IMR-90 (cell line): ENCODE measurements at regions not wholly inside any gene's neighbourhood (a gene's known extent, or its start where the extent isn't known, plus 50 kb on each side); places are given as distances from the start of the nearest gene placed in this dataset.

ENCODE experiments used
- ATAC-seq: fragments of 200-7000 bp; cut with Tn5 transposase; 2 replicates; pipeline ENCODE4 v1.9.1; 2020; ENCODE audit warnings: low read depth, mild to moderate bottlenecking, moderate library complexity
- BruUV-seq: library from RNA; stranded (reverse); fragments of 400-500 nt; replicated peaks from 2 replicates; lab custom pipeline; 2021; lab: Mats Ljungman, UMichigan
- CTCF ChIA-PET: fragments of 300-600 bp; formaldehyde crosslinking; extraction: SDS; loops from one replicate; lab custom pipeline; 2021; ENCODE audit warnings: antibody characterized with exemption; lab: Yijun Ruan, JAX
- POLR2A ChIA-PET: fragments of 300-600 bp; sonication (Branson Sonifier 250); formaldehyde crosslinking; loops from one replicate; lab custom pipeline; 2022; ENCODE audit warnings: antibody characterized with exemption; ENCODE audit not compliant: unreplicated experiment; lab: Charles Lee
- DNase-seq: peaks from one replicate; pipeline ENCODE4 v3.0.0; 2013
- H2AFZ ChIP-seq: replicated peaks from 2 replicates; pipeline ENCODE3; 2013; ENCODE audit warnings: low read length, mild to moderate bottlenecking; ENCODE audit not compliant: poor library complexity
- H2AK5ac ChIP-seq: 2 replicates; pipeline ENCODE4 v1.6.1; 2013; ENCODE audit warnings: low read depth, low read length, inconsistent platforms
- H2AK9ac ChIP-seq: replicated peaks from 2 replicates; pipeline ENCODE3; 2013; ENCODE audit warnings: mild to moderate bottlenecking, low read depth, low read length, moderate library complexity; ENCODE audit not compliant: poor library complexity
- H2BK120ac ChIP-seq: 2 replicates; pipeline ENCODE4 v1.6.1; 2013; ENCODE audit warnings: low read depth, low read length, inconsistent platforms
- H2BK15ac ChIP-seq: 3 replicates; pipeline ENCODE4 v1.6.1; 2013; ENCODE audit warnings: low read depth, low read length, inconsistent platforms
- H2BK20ac ChIP-seq: 2 replicates; pipeline ENCODE4 v1.6.1; 2013; ENCODE audit warnings: low read depth, mild to moderate bottlenecking, inconsistent platforms, low read length, moderate library complexity
- H2BK5ac ChIP-seq: 2 replicates; pipeline ENCODE4 v1.6.1; 2013; ENCODE audit warnings: mild to moderate bottlenecking, low read depth, low read length, inconsistent platforms; ENCODE audit not compliant: poor library complexity, severe bottlenecking
- H3K14ac ChIP-seq: replicated peaks from 2 replicates; pipeline ENCODE4 v1.6.1; 2013; ENCODE audit warnings: low read depth, low read length, inconsistent platforms
- H3K18ac ChIP-seq: 2 replicates; pipeline ENCODE4 v1.6.1; 2013; ENCODE audit warnings: low read depth, low read length, control low read depth
- H3K23ac ChIP-seq: 2 replicates; pipeline ENCODE4 v1.6.1; 2013; ENCODE audit warnings: low read depth, low read length, inconsistent platforms
- H3K27ac ChIP-seq: 2 replicates; pipeline ENCODE4 v1.5.1; 2013; ENCODE audit warnings: mild to moderate bottlenecking, control low read depth, low read length; ENCODE audit not compliant: insufficient read depth
- H3K27me3 ChIP-seq: 2 replicates; pipeline ENCODE4 v1.6.1; 2013; ENCODE audit warnings: low read length; ENCODE audit not compliant: control insufficient read depth, insufficient read depth
- H3K36me3 ChIP-seq: 2 replicates; pipeline ENCODE4 v1.6.1; 2013; ENCODE audit warnings: low read length, mixed read lengths; ENCODE audit not compliant: control insufficient read depth, insufficient read depth
- H3K4ac ChIP-seq: 2 replicates; pipeline ENCODE4 v1.6.1; 2013; ENCODE audit warnings: low read depth, low read length, inconsistent platforms
- H3K4me1 ChIP-seq: 2 replicates; pipeline ENCODE4 v1.6.1; 2013; ENCODE audit warnings: low read length, mixed read lengths; ENCODE audit not compliant: control insufficient read depth, insufficient read depth
- H3K4me2 ChIP-seq: 2 replicates; pipeline ENCODE4 v1.6.1; 2013; ENCODE audit warnings: low read depth, mild to moderate bottlenecking, control low read depth, low read length, moderate library complexity
- H3K4me3 ChIP-seq: 2 replicates; pipeline ENCODE4 v1.5.1; 2013; ENCODE audit warnings: low read depth, mild to moderate bottlenecking, control low read depth, low read length, moderate library complexity; ENCODE audit not compliant: insufficient read depth
- H3K56ac ChIP-seq: 2 replicates; pipeline ENCODE4 v1.6.1; 2013; ENCODE audit warnings: low read length, inconsistent platforms; ENCODE audit not compliant: insufficient read depth; ENCODE audit errors: extremely low read depth
- H3K79me1 ChIP-seq, 2 experiments: 2 replicates each; pipeline ENCODE4 v1.6.1; 2013; ENCODE audit warnings: low read length in 2 of 2, inconsistent platforms in 1 of 2, low read depth in 1 of 2
- H3K9ac ChIP-seq: 2 replicates; pipeline ENCODE4 v1.6.1; 2013; ENCODE audit warnings: low read depth, low read length, control low read depth
- H3K9me1 ChIP-seq: 2 replicates; pipeline ENCODE4 v1.6.1; 2013; ENCODE audit warnings: low read length, inconsistent platforms; ENCODE audit not compliant: insufficient read depth
- H3K9me3 ChIP-seq: 2 replicates; pipeline ENCODE4 v1.6.1; 2013; ENCODE audit warnings: low read length; ENCODE audit not compliant: control insufficient read depth, insufficient read depth
- H4K20me1 ChIP-seq: 2 replicates; pipeline ENCODE4 v1.6.1; 2013; ENCODE audit warnings: low read length, inconsistent platforms; ENCODE audit not compliant: insufficient read depth
- H4K5ac ChIP-seq: 2 replicates; pipeline ENCODE4 v1.6.1; 2013; ENCODE audit warnings: mild to moderate bottlenecking, low read depth, low read length, control low read depth
- H4K8ac ChIP-seq, 2 experiments: 2 replicates each; pipeline ENCODE4 v1.6.1; 2013; ENCODE audit warnings: low read depth in 2 of 2, low read length in 2 of 2, control low read depth in 1 of 2, inconsistent platforms in 1 of 2
- H4K91ac ChIP-seq: 2 replicates; pipeline ENCODE4 v1.6.1; 2013; ENCODE audit warnings: low read depth, low read length, inconsistent platforms; ENCODE audit not compliant: insufficient read depth
- BHLHE40 ChIP-seq: fragments of 150-350 bp; IDR thresholded peaks from 2 replicates; pipeline ENCODE4 v1.6.1; 2016; ENCODE audit warnings: mild to moderate bottlenecking, low read depth, low read length
- CEBPB ChIP-seq: IDR thresholded peaks from 2 replicates; pipeline ENCODE4 v1.6.1; 2012; ENCODE audit warnings: low read depth, low read length, improper control_type of control experiment
- CHD1 ChIP-seq: IDR thresholded peaks from 2 replicates; pipeline ENCODE4 v1.6.1; 2012; ENCODE audit warnings: low read depth, low read length, improper control_type of control experiment
- FOS ChIP-seq: fragments of 150-350 bp; IDR thresholded peaks from 2 replicates; pipeline ENCODE4 v1.6.1; 2016; ENCODE audit warnings: low read depth, low read length
- MAFK ChIP-seq: IDR thresholded peaks from 2 replicates; pipeline ENCODE4 v1.6.1; 2012; ENCODE audit warnings: low read depth, low read length, improper control_type of control experiment
- MAZ ChIP-seq: IDR thresholded peaks from 2 replicates; pipeline ENCODE4 v1.6.1; 2012; ENCODE audit warnings: low read depth, mild to moderate bottlenecking, low read length, improper control_type of control experiment, moderate library complexity, borderline replicate concordance
- MXI1 ChIP-seq: IDR thresholded peaks from 2 replicates; pipeline ENCODE4 v1.6.1; 2012; ENCODE audit warnings: low read depth, mild to moderate bottlenecking, low read length, moderate library complexity, borderline replicate concordance
- NFE2L2 ChIP-seq: fragments of 150-350 bp; IDR thresholded peaks from 2 replicates; pipeline ENCODE4 v1.6.1; 2016; ENCODE audit warnings: low read depth, mild to moderate bottlenecking, low read length
- POLR2A ChIP-seq: IDR thresholded peaks from 2 replicates; pipeline ENCODE4 v1.6.1; 2012; ENCODE audit warnings: mild to moderate bottlenecking, low read depth, low read length
- RAD21 ChIP-seq: IDR thresholded peaks from 2 replicates; pipeline ENCODE4 v1.6.1; 2012; ENCODE audit warnings: low read length, improper control_type of control experiment
- RCOR1 ChIP-seq: IDR thresholded peaks from 2 replicates; pipeline ENCODE4 v1.6.1; 2012; ENCODE audit warnings: mild to moderate bottlenecking, low read length, improper control_type of control experiment; ENCODE audit not compliant: insufficient replicate concordance
- RFX5 ChIP-seq: IDR thresholded peaks from 2 replicates; pipeline ENCODE4 v1.8.0; 2012; ENCODE audit warnings: low read depth, mild to moderate bottlenecking, low read length, moderate library complexity
- SMC3 ChIP-seq: fragments of 150-350 bp; IDR thresholded peaks from 2 replicates; pipeline ENCODE4 v1.6.1; 2016; ENCODE audit warnings: low read depth, mild to moderate bottlenecking, antibody characterized with exemption, low read length, moderate library complexity
- USF2 ChIP-seq: fragments of 150-350 bp; IDR thresholded peaks from 2 replicates; pipeline ENCODE4 v1.6.1; 2017; ENCODE audit warnings: mild to moderate bottlenecking, antibody characterized with exemption, low read length, low read depth
- WGBS, 2 experiments: methylation state at CpG; one replicate each; pipeline versions ENCODE4 v1.1.5 to v1.1.7; 2013; ENCODE audit warnings: missing lambda C conversion rate in 2 of 2; ENCODE audit not compliant: insufficient read length in 1 of 2; ENCODE audit errors: extremely low coverage in 2 of 2; 5-methylcytosine and 5-hydroxymethylcytosine counted together
- dilution Hi-C: fragments of 300-500 bp; cut with HindIII; formaldehyde crosslinking; loops from one replicate; pipeline ENCODE4 v1.14.3; 2018; ENCODE audit warnings: low sequenced_read_pairs; ENCODE audit not compliant: unreplicated experiment
- in situ Hi-C: fragments of 300-500 bp; cut with MboI; formaldehyde crosslinking; loops from 3 replicates; pipeline ENCODE4 v1.14.3; 2019; ENCODE audit warnings: low sequenced_read_pairs, inconsistent platforms, mixed read lengths
- intact Hi-C: fragments of 100-400 bp; cut with micrococcal nuclease; formaldehyde crosslinking; loops from 2 replicates; pipeline ENCODE4 v1.10.0; 2022
- TF ChIP-seq, protein P1 (sequence below): conservative IDR thresholded peaks from 2 replicates; pipeline ENCODE4 v1.5.1; 2012; ENCODE audit warnings: mild to moderate bottlenecking, low read depth, low read length, improper control_type of control experiment
- TF ChIP-seq, protein P2 (sequence below): fragments of 150-350 bp; IDR thresholded peaks from 2 replicates; pipeline ENCODE4 v1.6.1; 2016; ENCODE audit warnings: low read depth, mild to moderate bottlenecking, low read length, moderate library complexity, borderline replicate concordance

DNA sequence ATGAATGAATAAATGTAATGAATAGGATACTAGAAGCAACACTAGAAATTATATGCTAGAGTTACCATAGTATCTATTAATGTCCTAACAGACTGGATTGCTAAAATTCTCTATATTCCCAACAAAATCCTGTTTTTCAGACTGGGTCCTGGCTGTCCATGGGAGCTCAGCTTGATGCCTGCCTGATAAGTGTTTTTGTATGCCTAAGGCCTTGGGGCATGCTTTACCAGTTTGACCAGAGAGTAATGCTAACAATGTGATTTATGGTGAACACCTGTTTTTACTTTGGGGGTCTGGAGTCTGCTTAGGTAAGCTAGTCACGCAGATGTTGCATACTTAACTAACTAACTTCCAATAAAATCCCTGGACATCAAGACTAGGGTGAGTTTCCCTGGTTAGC, 318.8 kb upstream of the DEPDC1 start:
- no peak overlapping the region for H3K14ac ChIP-seq
- no peak overlapping the region for H3K4me3 ChIP-seq
- ChIA-PET POLR2A (no interaction called here), CTCF (interaction anchor here (0.6 kb wide), 1 partner anchor 799 kb away, joined by 3 read pairs; no protein-coding TSS in a partner anchor)
- no peaks in the 10 kb centered on the region for H3K4me1 ChIP-seq
- no peak overlapping the region for H2BK5ac ChIP-seq
- no peak overlapping the region for H2BK120ac ChIP-seq
- no peak overlapping the region for H2AK9ac ChIP-seq
- no peak overlapping the region for H3K56ac ChIP-seq
- no peak for DNase-seq
- H4K5ac ChIP-seq, result no peak overlapping the region
- dilution Hi-C loops (no loop called here), in situ Hi-C loops (no loop called here), intact Hi-C loops (no loop called here)
- H3K9me1 ChIP-seq, result no peaks in the 10 kb centered on the region
- no peaks in the 10 kb centered on the region for H3K79me1 ChIP-seq
- no peak overlapping the region for H3K4ac ChIP-seq
- H4K20me1 ChIP-seq, result no peaks in the 10 kb centered on the region
- H2BK20ac ChIP-seq, result no peak overlapping the region
- no peak overlapping the region for H3K9ac ChIP-seq
- H2AFZ ChIP-seq, result no peak overlapping the region
- no peaks in the 10 kb centered on the region for H3K36me3 ChIP-seq
- no CpG with 5 or more reads among the region's 1 CpG for WGBS, 2 experiments
- H3K27me3 ChIP-seq, result no peaks in the 10 kb centered on the region
- H4K8ac ChIP-seq, result no peak overlapping the region
- H2BK15ac ChIP-seq, result no peak overlapping the region
- H3K4me2 ChIP-seq, result no peak overlapping the region
- H3K23ac ChIP-seq, result no peak overlapping the region
- no peaks in the 10 kb centered on the region for H3K9me3 ChIP-seq
- no peak for TF ChIP-seq MXI1
- TF ChIP-seq MAZ, result no peak
- TF ChIP-seq FOS, result no peak
- TF ChIP-seq CHD1, result no peak
- no peak for TF ChIP-seq RFX5
- no peak for TF ChIP-seq MAFK
- TF ChIP-seq USF2, result no peak
- no peak for TF ChIP-seq BHLHE40
- TF ChIP-seq RAD21, result no peak
- TF ChIP-seq NFE2L2, result no peak
- TF ChIP-seq, protein P1, sequence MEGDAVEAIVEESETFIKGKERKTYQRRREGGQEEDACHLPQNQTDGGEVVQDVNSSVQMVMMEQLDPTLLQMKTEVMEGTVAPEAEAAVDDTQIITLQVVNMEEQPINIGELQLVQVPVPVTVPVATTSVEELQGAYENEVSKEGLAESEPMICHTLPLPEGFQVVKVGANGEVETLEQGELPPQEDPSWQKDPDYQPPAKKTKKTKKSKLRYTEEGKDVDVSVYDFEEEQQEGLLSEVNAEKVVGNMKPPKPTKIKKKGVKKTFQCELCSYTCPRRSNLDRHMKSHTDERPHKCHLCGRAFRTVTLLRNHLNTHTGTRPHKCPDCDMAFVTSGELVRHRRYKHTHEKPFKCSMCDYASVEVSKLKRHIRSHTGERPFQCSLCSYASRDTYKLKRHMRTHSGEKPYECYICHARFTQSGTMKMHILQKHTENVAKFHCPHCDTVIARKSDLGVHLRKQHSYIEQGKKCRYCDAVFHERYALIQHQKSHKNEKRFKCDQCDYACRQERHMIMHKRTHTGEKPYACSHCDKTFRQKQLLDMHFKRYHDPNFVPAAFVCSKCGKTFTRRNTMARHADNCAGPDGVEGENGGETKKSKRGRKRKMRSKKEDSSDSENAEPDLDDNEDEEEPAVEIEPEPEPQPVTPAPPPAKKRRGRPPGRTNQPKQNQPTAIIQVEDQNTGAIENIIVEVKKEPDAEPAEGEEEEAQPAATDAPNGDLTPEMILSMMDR, result no peak
- no peak for TF ChIP-seq CEBPB
- no peak for TF ChIP-seq SMC3
- TF ChIP-seq, protein P2, sequence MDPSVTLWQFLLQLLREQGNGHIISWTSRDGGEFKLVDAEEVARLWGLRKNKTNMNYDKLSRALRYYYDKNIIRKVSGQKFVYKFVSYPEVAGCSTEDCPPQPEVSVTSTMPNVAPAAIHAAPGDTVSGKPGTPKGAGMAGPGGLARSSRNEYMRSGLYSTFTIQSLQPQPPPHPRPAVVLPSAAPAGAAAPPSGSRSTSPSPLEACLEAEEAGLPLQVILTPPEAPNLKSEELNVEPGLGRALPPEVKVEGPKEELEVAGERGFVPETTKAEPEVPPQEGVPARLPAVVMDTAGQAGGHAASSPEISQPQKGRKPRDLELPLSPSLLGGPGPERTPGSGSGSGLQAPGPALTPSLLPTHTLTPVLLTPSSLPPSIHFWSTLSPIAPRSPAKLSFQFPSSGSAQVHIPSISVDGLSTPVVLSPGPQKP, result no peak
- no peak for TF ChIP-seq RCOR1
- TF ChIP-seq POLR2A, result no peak
- H3K27ac ChIP-seq, result no peak overlapping the region
- BruUV-seq, result no TSS peak
- no peak overlapping the region for H4K91ac ChIP-seq
- no peak overlapping the region for H3K18ac ChIP-seq
- no peak overlapping the region for H2AK5ac ChIP-seq
- no peak for ATAC-seq
